ENCODE measurements at regions not wholly inside any gene's neighbourhood (a gene's known extent, or its start where the extent isn't known, plus 50 kb on each side); places are given as distances from the start of the nearest gene placed in this dataset.

- Histone ChIP-seq H3K18ac (ENCODE audit: insufficient read length, low read depth, low read length) (no peak overlapping the region), H2BK120ac (ENCODE audit: low read depth, low read length, poor library complexity, severe bottlenecking) (no peak overlapping the region), H2BK12ac (ENCODE audit: insufficient read length, low read depth, low read length) (no peak overlapping the region), H3K4ac (ENCODE audit: low read depth, low read length) (no peak overlapping the region), H3K14ac (ENCODE audit: insufficient read depth, low read length) (no peak overlapping the region; the same call in 1 of the 2 replicates), H3K4me2 (ENCODE audit: insufficient read depth, insufficient read length, low read length) (no peak overlapping the region), H4K91ac (ENCODE audit: insufficient read length, low read depth, low read length) (no peak overlapping the region), H4K8ac (replicated peaks; ENCODE audit: insufficient read length, low read depth, low read length) (no peak overlapping the region), H2BK15ac (ENCODE audit: low read depth, low read length) (no peak overlapping the region), H3K79me2 (ENCODE audit: insufficient read depth, low read length) (no peaks in the 10 kb centered on the region), H3T11ph (ENCODE audit: low read length) (no peak overlapping the region), H3K4me1 (ENCODE audit: insufficient read depth, low read length) (peaks cover 4% of the 10 kb centered on the region; the same call in 1 of the 2 replicates), H2BK20ac (ENCODE audit: low read depth, low read length, poor library complexity, severe bottlenecking) (no peak overlapping the region), H3K9me3 (ENCODE audit: control insufficient read depth, low read depth, low read length) (no peaks in the 10 kb centered on the region), H3K79me1 (ENCODE audit: insufficient read depth, low read depth, low read length, poor library complexity, severe bottlenecking) (no peaks in the 10 kb centered on the region), H2AK5ac (ENCODE audit: insufficient read length, low read length) (no peak overlapping the region), H3K23ac (ENCODE audit: insufficient read length, low read depth, low read length) (no peak overlapping the region), H2AFZ (ENCODE audit: low read length) (no peak overlapping the region), H3K9ac (ENCODE audit: extremely low read depth, insufficient read length, low read length) (no peak overlapping the region), H4K5ac (ENCODE audit: insufficient read length, low read depth, low read length) (no peak overlapping the region), H3K27me3 (ENCODE audit: insufficient read depth, low read length) (no peaks in the 10 kb centered on the region), H4K20me1 (ENCODE audit: control insufficient read depth, insufficient read depth, insufficient read length) (no peaks in the 10 kb centered on the region), H3K23me2 (ENCODE audit: insufficient read length, low read depth, low read length, poor library complexity, severe bottlenecking) (peaks cover 2% of the 10 kb centered on the region), H3K27ac (ENCODE audit: insufficient read length, low read depth, low read length) (no peak overlapping the region), H2BK5ac (ENCODE audit: insufficient read length, low read length) (no peak overlapping the region), H3K56ac (ENCODE audit: insufficient read length, low read depth, low read length) (no peak overlapping the region)
- Mint-ChIP-seq H3K4me1 (peaks cover 25 to 40% of the 10 kb centered on the region in 2 experiments), H3K9me3 (no peaks in the 10 kb centered on the region), H3K27me3 (ENCODE audit: low read depth) (peaks cover 4% of the 10 kb centered on the region), H3K36me3 (ENCODE audit: insufficient read depth in 1 of 3, low read depth in 3 of 3) (no peaks in the 10 kb centered on the region), H3K4me3 (no peak overlapping the region), H3K27ac (no peak overlapping the region; a peak in 1 of 7 replicates)
- DNase-seq: no peak
- no CpG with 5 or more reads among the region's 12 CpGs for WGBS (ENCODE audit: extremely low coverage, insufficient read length, low lambda C conversion rate)
- TF ChIP-seq, protein P1, sequence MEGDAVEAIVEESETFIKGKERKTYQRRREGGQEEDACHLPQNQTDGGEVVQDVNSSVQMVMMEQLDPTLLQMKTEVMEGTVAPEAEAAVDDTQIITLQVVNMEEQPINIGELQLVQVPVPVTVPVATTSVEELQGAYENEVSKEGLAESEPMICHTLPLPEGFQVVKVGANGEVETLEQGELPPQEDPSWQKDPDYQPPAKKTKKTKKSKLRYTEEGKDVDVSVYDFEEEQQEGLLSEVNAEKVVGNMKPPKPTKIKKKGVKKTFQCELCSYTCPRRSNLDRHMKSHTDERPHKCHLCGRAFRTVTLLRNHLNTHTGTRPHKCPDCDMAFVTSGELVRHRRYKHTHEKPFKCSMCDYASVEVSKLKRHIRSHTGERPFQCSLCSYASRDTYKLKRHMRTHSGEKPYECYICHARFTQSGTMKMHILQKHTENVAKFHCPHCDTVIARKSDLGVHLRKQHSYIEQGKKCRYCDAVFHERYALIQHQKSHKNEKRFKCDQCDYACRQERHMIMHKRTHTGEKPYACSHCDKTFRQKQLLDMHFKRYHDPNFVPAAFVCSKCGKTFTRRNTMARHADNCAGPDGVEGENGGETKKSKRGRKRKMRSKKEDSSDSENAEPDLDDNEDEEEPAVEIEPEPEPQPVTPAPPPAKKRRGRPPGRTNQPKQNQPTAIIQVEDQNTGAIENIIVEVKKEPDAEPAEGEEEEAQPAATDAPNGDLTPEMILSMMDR (conservative IDR thresholded peaks at IDR 0.05): no peak
These were observed 297.8 kb downstream of the RRAGC start for GRCh38 chr1:38561725-38562124.

Measured in H9 (cell line).